BE2C (cell line): ENCODE measurements at regions not wholly inside any gene's neighbourhood (a gene's known extent, or its start where the extent isn't known, plus 50 kb on each side); places are given as distances from the start of the nearest gene placed in this dataset.

Experiments used
- DNase-seq: peaks from one replicate; pipeline ENCODE4 v3.0.0-alpha.2; 2020
- H3K27me3 ChIP-seq: fragments of 250-450 bp; sonication (Bioruptor Pico); 2 replicates; pipeline ENCODE4 v1.5.1; 2020; ENCODE audit warnings: mild to moderate bottlenecking
- H3K36me3 ChIP-seq: fragments of 250-450 bp; sonication (Bioruptor Pico); 2 replicates; pipeline ENCODE4 v1.5.1; 2020; ENCODE audit warnings: mild to moderate bottlenecking
- H3K4me1 ChIP-seq: fragments of 250-450 bp; sonication (Bioruptor Pico); 2 replicates; pipeline ENCODE4 v1.5.1; 2020
- H3K4me3 ChIP-seq: 2 replicates; pipeline ENCODE4 v1.5.1; 2011; ENCODE audit warnings: low read depth, low read length
- H3K9me3 ChIP-seq: fragments of 250-450 bp; sonication (Bioruptor Pico); 2 replicates; pipeline ENCODE4 v1.5.1; 2020
- TF ChIP-seq, protein P1 (sequence below): IDR thresholded peaks from 2 replicates; pipeline ENCODE4 v1.5.1; 2012; ENCODE audit warnings: mild to moderate bottlenecking, low read depth, low read length

DNA sequence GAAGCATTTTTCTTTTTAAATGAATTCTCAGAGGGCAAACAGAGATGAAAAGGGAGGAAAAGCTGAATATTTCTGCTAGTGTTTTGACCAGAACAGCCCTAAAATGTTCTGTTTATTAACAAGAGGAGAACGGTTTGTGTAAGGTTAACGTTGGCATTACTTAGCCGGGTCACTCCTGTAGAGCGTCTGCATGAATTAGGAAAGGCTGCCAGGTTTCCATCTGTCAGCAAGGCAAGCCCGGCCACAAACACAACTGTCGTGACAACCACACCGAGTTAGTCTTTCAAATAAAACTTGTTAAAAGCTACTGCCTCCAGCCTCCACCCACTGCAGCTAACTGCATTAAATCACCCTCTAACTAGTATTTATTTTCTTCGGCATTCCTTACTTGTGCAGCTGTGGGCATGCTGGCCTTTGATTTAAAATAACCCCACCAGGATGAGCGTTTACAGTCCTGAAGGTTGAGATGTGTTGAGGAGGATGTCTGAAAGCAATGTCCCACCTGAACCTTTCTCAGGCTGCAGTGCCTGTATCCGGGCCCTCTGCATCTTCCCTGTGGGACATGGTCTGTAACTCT, 527.9 kb downstream of the FGF9 start:
- no peak overlapping the region for H3K4me3 ChIP-seq
- no peaks in the 10 kb centered on the region for H3K4me1 ChIP-seq
- H3K9me3 ChIP-seq: no peaks in the 10 kb centered on the region
- H3K27me3 ChIP-seq: no peaks in the 10 kb centered on the region
- DNase-seq: no peak
- TF ChIP-seq, protein P1, sequence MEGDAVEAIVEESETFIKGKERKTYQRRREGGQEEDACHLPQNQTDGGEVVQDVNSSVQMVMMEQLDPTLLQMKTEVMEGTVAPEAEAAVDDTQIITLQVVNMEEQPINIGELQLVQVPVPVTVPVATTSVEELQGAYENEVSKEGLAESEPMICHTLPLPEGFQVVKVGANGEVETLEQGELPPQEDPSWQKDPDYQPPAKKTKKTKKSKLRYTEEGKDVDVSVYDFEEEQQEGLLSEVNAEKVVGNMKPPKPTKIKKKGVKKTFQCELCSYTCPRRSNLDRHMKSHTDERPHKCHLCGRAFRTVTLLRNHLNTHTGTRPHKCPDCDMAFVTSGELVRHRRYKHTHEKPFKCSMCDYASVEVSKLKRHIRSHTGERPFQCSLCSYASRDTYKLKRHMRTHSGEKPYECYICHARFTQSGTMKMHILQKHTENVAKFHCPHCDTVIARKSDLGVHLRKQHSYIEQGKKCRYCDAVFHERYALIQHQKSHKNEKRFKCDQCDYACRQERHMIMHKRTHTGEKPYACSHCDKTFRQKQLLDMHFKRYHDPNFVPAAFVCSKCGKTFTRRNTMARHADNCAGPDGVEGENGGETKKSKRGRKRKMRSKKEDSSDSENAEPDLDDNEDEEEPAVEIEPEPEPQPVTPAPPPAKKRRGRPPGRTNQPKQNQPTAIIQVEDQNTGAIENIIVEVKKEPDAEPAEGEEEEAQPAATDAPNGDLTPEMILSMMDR: no peak
- H3K36me3 ChIP-seq: no peaks in the 10 kb centered on the region

DNA sequence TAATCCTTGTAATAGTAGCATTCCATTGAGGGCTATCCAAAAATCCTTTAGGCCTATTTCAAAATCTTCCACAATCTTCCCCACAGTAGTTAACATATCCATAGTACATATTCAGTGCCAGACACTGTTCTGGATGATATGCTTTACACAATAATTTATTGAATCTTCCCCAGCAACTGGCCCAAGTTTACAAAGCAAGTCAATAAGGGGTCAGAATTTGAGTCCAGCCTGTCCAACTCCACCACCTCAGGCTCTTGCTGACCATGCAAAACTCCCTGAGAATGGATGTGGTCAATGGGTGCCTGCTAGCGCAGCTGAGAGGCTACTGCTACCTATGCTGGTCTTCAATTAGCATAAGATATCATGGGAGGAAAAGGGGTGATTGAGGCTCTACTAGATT, 529.6 kb downstream of the FGF9 start:
- Histone ChIP-seq H3K36me3 (no peaks in the 10 kb centered on the region), H3K27me3 (no peaks in the 10 kb centered on the region), H3K4me3 (no peak overlapping the region), H3K4me1 (no peaks in the 10 kb centered on the region), H3K9me3 (no peaks in the 10 kb centered on the region)
- TF ChIP-seq, protein P1: no peak
- no peak for DNase-seq

GRCh38 chr13:22201375-22201925, 530.6 kb downstream of the FGF9 start:
- Histone ChIP-seq H3K4me3 (no peak overlapping the region), H3K9me3 (no peaks in the 10 kb centered on the region), H3K36me3 (no peaks in the 10 kb centered on the region), H3K27me3 (no peaks in the 10 kb centered on the region), H3K4me1 (no peaks in the 10 kb centered on the region)
- DNase-seq: no peak
- TF ChIP-seq, protein P1: no peak

- DNase-seq: no peak
- Histone ChIP-seq H3K4me3 (no peak overlapping the region), H3K9me3 (no peaks in the 10 kb centered on the region), H3K36me3 (no peaks in the 10 kb centered on the region), H3K27me3 (no peaks in the 10 kb centered on the region), H3K4me1 (no peaks in the 10 kb centered on the region)
- TF ChIP-seq, protein P1: no peak
Observed at GRCh38 chr13:22210134-22210930, 539.5 kb downstream of the FGF9 start.

- no peaks in the 10 kb centered on the region for H3K36me3 ChIP-seq
- DNase-seq: no peak
- TF ChIP-seq, protein P1: no peak
- H3K4me1 ChIP-seq: no peaks in the 10 kb centered on the region
- no peak overlapping the region for H3K4me3 ChIP-seq
- H3K27me3 ChIP-seq: no peaks in the 10 kb centered on the region
- no peaks in the 10 kb centered on the region for H3K9me3 ChIP-seq
Observed at GRCh38 chr13:22211876-22212275, 541.0 kb downstream of the FGF9 start.

DNA sequence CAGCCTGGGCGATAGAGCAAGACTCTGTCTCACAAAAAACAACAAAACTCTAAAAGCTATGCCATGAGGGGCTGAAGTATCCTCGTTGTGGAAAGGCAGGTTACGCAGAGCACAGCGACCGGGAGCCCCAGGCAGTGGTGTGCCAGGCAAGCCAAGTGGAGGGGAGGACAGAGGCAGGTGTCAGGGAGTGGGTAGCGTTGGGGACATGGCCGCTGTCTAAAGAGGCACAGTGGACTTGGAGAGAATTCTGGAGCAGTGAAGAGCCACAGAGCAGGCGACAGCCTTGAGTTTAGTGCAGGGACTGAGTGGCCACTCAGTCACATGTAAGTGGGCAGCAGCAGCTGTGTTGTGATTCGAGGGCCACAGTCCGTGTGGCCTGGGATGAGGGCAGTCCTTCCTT, 541.7 kb downstream of the FGF9 start:
- H3K4me1 ChIP-seq: no peaks in the 10 kb centered on the region
- no peaks in the 10 kb centered on the region for H3K27me3 ChIP-seq
- no peaks in the 10 kb centered on the region for H3K36me3 ChIP-seq
- no peaks in the 10 kb centered on the region for H3K9me3 ChIP-seq
- no peak overlapping the region for H3K4me3 ChIP-seq
- no peak for DNase-seq
- TF ChIP-seq, protein P1: no peak
